A549 (cell line): ENCODE measurements at regions not wholly inside any gene's neighbourhood (a gene's known extent, or its start where the extent isn't known, plus 50 kb on each side); places are given as distances from the start of the nearest gene placed in this dataset.

ENCODE experiments used
- ATAC-seq, 2 experiments: fragments of 200-7000 bp in 1 of 2; fragments of >200 bp in 1 of 2; cut with Nextera tagmentation in 1 of 2; cut with Tn5 transposase in 1 of 2; 3 replicates each; pipeline versions ENCODE4 v1.8.0 to v1.9.1; 2018 to 2020; ENCODE audit warnings: mild to moderate bottlenecking in 1 of 2, moderate library complexity in 1 of 2
- CTCF ChIA-PET: fragments of 300-600 bp; sonication (Branson Sonifier 250); formaldehyde crosslinking; extraction: SDS; loops from one replicate; lab custom pipeline; 2021; ENCODE audit warnings: antibody characterized with exemption, inconsistent platforms; lab: Yijun Ruan, JAX
- POLR2A ChIA-PET: fragments of 350-600 bp; formaldehyde crosslinking; extraction: SDS; loops from one replicate; lab custom pipeline; 2021; ENCODE audit warnings: antibody characterized with exemption, inconsistent platforms; lab: Yijun Ruan, JAX
- DNase-seq, 2 experiments: peaks; one replicate each; pipeline versions ENCODE4 v3.0.0 to v3.0.0-alpha.2; 2011 to 2016; ENCODE audit warnings: low read depth in 1 of 2, low spot score in 1 of 2
- FAIRE-seq: peaks from 2 replicates; lab custom pipeline; 2011; peaks lifted over from hg19 to GRCh38; lab: Jason Lieb, UNC
- H3K27ac ChIP-seq, 2 experiments: fragments of >200 bp; sonication (Bioruptor Twin); formaldehyde crosslinking; 3 replicates each; pipeline ENCODE4 v1.5.1; 2016 to 2017
- H3K4me1 ChIP-seq: fragments of >200 bp; sonication (Bioruptor Twin); formaldehyde crosslinking; 3 replicates; pipeline ENCODE4 v1.6.1; 2016
- H3K4me2 ChIP-seq: fragments of >200 bp; sonication (Bioruptor Twin); formaldehyde crosslinking; 3 replicates; pipeline ENCODE4 v1.6.1; 2016
- H3K4me3 ChIP-seq: fragments of >200 bp; sonication (Bioruptor Twin); formaldehyde crosslinking; 3 replicates; pipeline ENCODE4 v1.5.1; 2016
- H3K9me3 ChIP-seq: fragments of >200 bp; sonication (Bioruptor Twin); formaldehyde crosslinking; 3 replicates; pipeline ENCODE4 v1.6.1; 2016
- BHLHE40 ChIP-seq: IDR thresholded peaks from 2 replicates; pipeline ENCODE4 v1.6.1; 2012; ENCODE audit warnings: low read depth, low read length, inconsistent platforms
- CBX2 ChIP-seq: fragments of 200-600 bp; sonication (generic); IDR thresholded peaks from 2 replicates; pipeline ENCODE4 v1.6.1; 2016; ENCODE audit warnings: low read depth, mild to moderate bottlenecking, borderline replicate concordance
- CBX8 ChIP-seq: fragments of 200-600 bp; sonication (generic); IDR thresholded peaks from 2 replicates; pipeline ENCODE4 v1.6.1; 2016
- EHF ChIP-seq: fragments of 250-450 bp; sonication (Bioruptor Pico); IDR thresholded peaks from 2 replicates; pipeline ENCODE4 v1.5.0; 2020; ENCODE audit warnings: mild to moderate bottlenecking
- EP300 ChIP-seq, 2 experiments: fragments of >200 bp; sonication (Bioruptor Twin); formaldehyde crosslinking; IDR thresholded peaks; 2 replicates in 1 of 2; 3 replicates in 1 of 2; pipeline ENCODE4 v1.6.1; 2016 to 2017
- ESRRA ChIP-seq: fragments of 150-350 bp; IDR thresholded peaks from 2 replicates; pipeline ENCODE4 v1.6.1; 2014; ENCODE audit warnings: mild to moderate bottlenecking, low read length, borderline replicate concordance
- FOSB ChIP-seq: fragments of 250-450 bp; sonication (Bioruptor Pico); IDR thresholded peaks from 2 replicates; pipeline ENCODE4 v1.5.0; 2020; ENCODE audit warnings: mild to moderate bottlenecking, moderate library complexity
- FOSL2 ChIP-seq, 2 experiments: fragments of 450-650 bp in 1 of 2; fragments of >200 bp in 1 of 2; sonication (Bioruptor Twin) in 1 of 2; formaldehyde crosslinking; IDR thresholded peaks; 2 replicates each; pipeline versions ENCODE4 v1.5.0 to v1.6.1; 2016 to 2020; ENCODE audit warnings: mild to moderate bottlenecking in 1 of 2, moderate library complexity in 1 of 2
- HDAC2 ChIP-seq: fragments of 200-600 bp; sonication (generic); IDR thresholded peaks from 2 replicates; pipeline ENCODE4 v1.6.1; 2016
- KDM5A ChIP-seq: fragments of 200-600 bp; sonication (generic); IDR thresholded peaks from 2 replicates; pipeline ENCODE4 v1.6.1; 2016; ENCODE audit warnings: antibody characterized with exemption, mild to moderate bottlenecking
- MAZ ChIP-seq: fragments of 150-350 bp; IDR thresholded peaks from 2 replicates; pipeline ENCODE4 v1.6.1; 2014; ENCODE audit warnings: antibody characterized with exemption, low read depth, low read length, borderline replicate concordance
- NFE2L2 ChIP-seq: fragments of 150-350 bp; conservative IDR thresholded peaks from 2 replicates; pipeline ENCODE4 v1.6.1; 2014; ENCODE audit warnings: low read length
- NR3C1 ChIP-seq: fragments of >200 bp; sonication (Bioruptor Twin); formaldehyde crosslinking; IDR thresholded peaks from 3 replicates; pipeline ENCODE4 v1.6.1; 2017
- SREBF2 ChIP-seq: fragments of 450-650 bp; IDR thresholded peaks from 2 replicates; pipeline ENCODE4 v1.6.1; 2014; ENCODE audit warnings: mild to moderate bottlenecking, moderate library complexity
- TFCP2L1 ChIP-seq: fragments of 250-450 bp; sonication (Bioruptor Pico); IDR thresholded peaks from 2 replicates; pipeline ENCODE4 v1.5.0; 2021; ENCODE audit warnings: mild to moderate bottlenecking
- ZNF302 ChIP-seq: fragments of 250-450 bp; sonication (Bioruptor Pico); IDR thresholded peaks from 2 replicates; pipeline ENCODE4 v1.9.0; 2021; ENCODE audit warnings: inconsistent platforms, mild to moderate bottlenecking, moderate library complexity
- WGBS: methylation state at CpG from one replicate; pipeline ENCODE4 v1.1.6; 2017; ENCODE audit errors: missing lambda C conversion rate; 5-methylcytosine and 5-hydroxymethylcytosine counted together
- TF ChIP-seq, protein P1 (sequence below): fragments of 250-450 bp; sonication (Bioruptor Pico); IDR thresholded peaks from 2 replicates; pipeline ENCODE4 v1.5.0; 2021; ENCODE audit warnings: mild to moderate bottlenecking, moderate library complexity, borderline replicate concordance
- TF ChIP-seq, protein P2 (sequence below): IDR thresholded peaks from 2 replicates; pipeline ENCODE4 v1.6.1; 2012
- TF ChIP-seq, protein P3 (sequence below): fragments of 450-650 bp; IDR thresholded peaks from 2 replicates; pipeline ENCODE4 v1.6.1; 2014; ENCODE audit warnings: antibody characterized with exemption
- TF ChIP-seq, protein P4 (sequence below): IDR thresholded peaks from 2 replicates; pipeline ENCODE4 v1.6.1; 2012; ENCODE audit warnings: low read depth, borderline replicate concordance
- TF ChIP-seq, protein P5 (sequence below): fragments of >200 bp; sonication (Bioruptor Twin); formaldehyde crosslinking; IDR thresholded peaks from 3 replicates; pipeline ENCODE4 v1.6.1; 2016

DNA sequence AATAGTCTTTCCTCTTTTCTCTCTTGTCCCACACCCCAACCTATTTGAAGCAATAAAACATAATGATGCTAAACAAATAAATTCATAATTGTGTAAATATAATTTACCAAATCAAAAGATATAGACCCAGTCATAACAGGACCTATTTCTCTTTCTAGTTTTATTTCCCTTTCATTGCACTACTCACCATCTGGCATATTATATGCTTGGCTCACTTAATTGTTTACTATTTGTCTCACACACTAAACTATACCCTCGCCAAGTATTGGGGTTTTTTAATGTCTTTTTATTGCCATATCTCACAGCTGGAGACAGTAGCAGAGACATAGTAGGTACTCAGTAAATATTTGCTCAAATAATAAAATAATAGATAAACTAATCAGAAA lies 597.5 kb upstream of the PCDH15 start:
- CTCF ChIA-PET = no interaction called here
- H3K4me1 ChIP-seq = no peaks in the 10 kb centered on the region
- H3K9me3 ChIP-seq = no peaks in the 10 kb centered on the region
- no peak for ATAC-seq
- no peak overlapping the region for H3K4me3 ChIP-seq
- TF ChIP-seq, protein P1, sequence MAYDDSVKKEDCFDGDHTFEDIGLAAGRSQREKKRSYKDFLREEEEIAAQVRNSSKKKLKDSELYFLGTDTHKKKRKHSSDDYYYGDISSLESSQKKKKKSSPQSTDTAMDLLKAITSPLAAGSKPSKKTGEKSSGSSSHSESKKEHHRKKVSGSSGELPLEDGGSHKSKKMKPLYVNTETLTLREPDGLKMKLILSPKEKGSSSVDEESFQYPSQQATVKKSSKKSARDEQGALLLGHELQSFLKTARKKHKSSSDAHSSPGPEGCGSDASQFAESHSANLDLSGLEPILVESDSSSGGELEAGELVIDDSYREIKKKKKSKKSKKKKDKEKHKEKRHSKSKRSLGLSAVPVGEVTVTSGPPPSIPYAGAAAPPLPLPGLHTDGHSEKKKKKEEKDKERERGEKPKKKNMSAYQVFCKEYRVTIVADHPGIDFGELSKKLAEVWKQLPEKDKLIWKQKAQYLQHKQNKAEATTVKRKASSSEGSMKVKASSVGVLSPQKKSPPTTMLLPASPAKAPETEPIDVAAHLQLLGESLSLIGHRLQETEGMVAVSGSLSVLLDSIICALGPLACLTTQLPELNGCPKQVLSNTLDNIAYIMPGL = no peak
- TF ChIP-seq, protein P2, sequence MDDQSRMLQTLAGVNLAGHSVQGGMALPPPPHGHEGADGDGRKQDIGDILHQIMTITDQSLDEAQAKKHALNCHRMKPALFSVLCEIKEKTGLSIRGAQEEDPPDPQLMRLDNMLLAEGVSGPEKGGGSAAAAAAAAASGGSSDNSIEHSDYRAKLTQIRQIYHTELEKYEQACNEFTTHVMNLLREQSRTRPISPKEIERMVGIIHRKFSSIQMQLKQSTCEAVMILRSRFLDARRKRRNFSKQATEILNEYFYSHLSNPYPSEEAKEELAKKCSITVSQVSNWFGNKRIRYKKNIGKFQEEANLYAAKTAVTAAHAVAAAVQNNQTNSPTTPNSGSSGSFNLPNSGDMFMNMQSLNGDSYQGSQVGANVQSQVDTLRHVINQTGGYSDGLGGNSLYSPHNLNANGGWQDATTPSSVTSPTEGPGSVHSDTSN = no peak
- TF ChIP-seq ESRRA = no peak
- TF ChIP-seq EHF (CRISPR knock-in tag) = no peak
- 3% methylated on average over 1 of the region's 1 CpG for WGBS
- POLR2A ChIA-PET = no interaction called here
- H3K27ac ChIP-seq = no peak overlapping the region
- H3K4me2 ChIP-seq = no peak overlapping the region
- FAIRE-seq = no peak
- DNase-seq = no peak

DNA sequence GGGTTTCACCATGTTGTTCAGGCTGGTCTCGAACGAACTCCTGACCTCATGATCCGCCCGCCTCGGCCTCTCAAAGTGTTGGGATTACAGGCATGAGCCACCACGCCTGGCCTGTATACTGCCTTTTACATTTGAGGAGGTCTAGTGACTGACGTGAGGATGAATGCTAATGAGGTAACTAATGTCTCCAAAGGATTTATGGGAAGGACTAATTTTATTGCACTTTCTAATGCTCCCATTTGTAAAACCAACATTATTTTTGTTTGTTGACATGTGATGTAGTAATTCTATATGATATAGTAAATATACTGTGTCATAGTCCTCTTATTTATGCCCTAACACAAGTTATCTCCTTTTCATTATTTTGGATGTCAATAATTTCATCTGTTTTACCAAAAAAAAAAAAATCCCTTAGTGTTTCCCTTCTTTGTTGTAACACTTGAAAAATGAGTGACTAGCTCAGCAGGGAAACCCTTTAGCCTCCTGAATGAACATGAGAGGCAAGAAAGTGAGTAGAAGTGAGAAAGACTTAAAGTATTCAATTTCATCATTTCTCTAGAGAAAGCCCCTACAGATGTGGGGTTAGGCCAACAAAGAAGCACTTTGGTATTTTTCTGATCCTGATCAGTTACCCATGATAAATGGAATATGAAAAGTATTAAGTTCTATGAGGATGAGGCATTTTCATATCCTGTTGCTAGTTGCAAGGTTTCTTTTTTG lies 596.9 kb upstream of the PCDH15 start:
- no peak overlapping the region for H3K4me2 ChIP-seq
- no peaks in the 10 kb centered on the region for H3K9me3 ChIP-seq
- ATAC-seq = no peak
- POLR2A ChIA-PET = no interaction called here
- DNase-seq = no peak
- no peak for TF ChIP-seq BHLHE40
- TF ChIP-seq, protein P3, sequence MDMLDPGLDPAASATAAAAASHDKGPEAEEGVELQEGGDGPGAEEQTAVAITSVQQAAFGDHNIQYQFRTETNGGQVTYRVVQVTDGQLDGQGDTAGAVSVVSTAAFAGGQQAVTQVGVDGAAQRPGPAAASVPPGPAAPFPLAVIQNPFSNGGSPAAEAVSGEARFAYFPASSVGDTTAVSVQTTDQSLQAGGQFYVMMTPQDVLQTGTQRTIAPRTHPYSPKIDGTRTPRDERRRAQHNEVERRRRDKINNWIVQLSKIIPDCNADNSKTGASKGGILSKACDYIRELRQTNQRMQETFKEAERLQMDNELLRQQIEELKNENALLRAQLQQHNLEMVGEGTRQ = no peak
- TF ChIP-seq NFE2L2 = no peak
- TF ChIP-seq HDAC2 = no peak
- no peak for TF ChIP-seq FOSL2 (IDR thresholded peaks at IDR 0.05)
- TF ChIP-seq FOSL2 (CRISPR knock-in tag; IDR thresholded peaks at IDR 0.05) = no peak
- no peak for TF ChIP-seq KDM5A
- no peak for TF ChIP-seq TFCP2L1 (CRISPR knock-in tag)
- TF ChIP-seq, all 56 proteins: peak for 0
- CTCF ChIA-PET = no interaction called here
- WGBS = 16% methylated on average over 7 of the region's 7 CpGs
- no peak for FAIRE-seq
- Histone ChIP-seq H3K4me1 (no peaks in the 10 kb centered on the region), H3K27ac (no peak overlapping the region), H3K4me3 (no peak overlapping the region)

DNA sequence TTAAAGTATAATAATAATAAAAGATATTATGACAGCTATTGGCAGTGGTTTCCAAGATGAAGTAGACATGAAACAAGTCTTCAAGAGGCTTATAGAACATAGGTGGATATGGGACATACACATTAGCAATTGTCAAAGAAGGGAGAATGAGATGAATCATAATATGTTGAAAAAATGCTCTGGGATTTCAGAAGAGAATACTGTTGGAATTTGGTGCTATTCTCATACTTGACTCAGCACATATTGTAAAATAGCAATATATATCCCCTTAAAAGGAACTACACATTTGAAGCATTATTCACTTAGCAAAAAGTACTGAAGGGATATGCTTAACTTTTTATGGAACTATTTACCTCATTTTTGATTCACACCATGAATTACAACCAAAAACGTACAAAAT lies 577.2 kb upstream of the PCDH15 start:
- Histone ChIP-seq H3K4me2 (no peak overlapping the region), H3K4me3 (no peak overlapping the region), H3K9me3 (no peaks in the 10 kb centered on the region), H3K27ac (no peak overlapping the region), H3K4me1 (no peaks in the 10 kb centered on the region)
- no peak for DNase-seq
- ChIA-PET CTCF (no interaction called here), POLR2A (no interaction called here)
- no peak for ATAC-seq
- TF ChIP-seq MAZ (no peak), CBX8 (no peak)
- TF ChIP-seq, protein P2 = no peak
- WGBS = 0% methylated on average over 1 of the region's 1 CpG
- no peak for FAIRE-seq

DNA sequence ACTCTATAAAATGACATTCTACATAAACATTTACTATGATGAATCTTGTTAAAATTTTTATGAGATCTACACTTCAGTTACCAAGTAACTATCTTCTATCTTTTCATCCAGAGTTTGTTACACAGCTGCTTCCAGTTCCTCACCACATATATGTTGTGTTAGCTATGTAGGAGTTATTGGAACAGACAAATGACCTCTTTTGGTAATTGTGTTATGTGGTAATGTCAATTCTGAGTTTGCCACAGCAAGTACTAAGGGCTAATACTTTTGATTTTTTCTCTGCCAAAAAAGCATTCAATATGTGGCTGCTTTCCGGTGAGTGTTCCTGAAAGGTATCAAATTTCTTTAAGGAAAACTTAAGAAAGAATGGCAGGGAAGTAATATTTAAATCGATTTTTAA lies 573.9 kb upstream of the PCDH15 start:
- no peak for FAIRE-seq
- Histone ChIP-seq H3K4me2 (no peak overlapping the region), H3K9me3 (no peaks in the 10 kb centered on the region), H3K4me3 (no peak overlapping the region), H3K27ac (no peak overlapping the region), H3K4me1 (no peaks in the 10 kb centered on the region)
- 24% methylated on average over 2 of the region's 2 CpGs for WGBS
- POLR2A ChIA-PET = no interaction called here
- CTCF ChIA-PET = no interaction called here
- no peak for DNase-seq
- ATAC-seq = no peak
- TF ChIP-seq SREBF2 (no peak), NR3C1 (no peak), EP300 (IDR thresholded peaks at IDR 0.05) (no peak), CBX2 (no peak), BHLHE40 (no peak), MAZ (no peak), FOSB (CRISPR knock-in tag) (no peak), ZNF302 (CRISPR knock-in tag) (no peak)
- TF ChIP-seq, protein P4, sequence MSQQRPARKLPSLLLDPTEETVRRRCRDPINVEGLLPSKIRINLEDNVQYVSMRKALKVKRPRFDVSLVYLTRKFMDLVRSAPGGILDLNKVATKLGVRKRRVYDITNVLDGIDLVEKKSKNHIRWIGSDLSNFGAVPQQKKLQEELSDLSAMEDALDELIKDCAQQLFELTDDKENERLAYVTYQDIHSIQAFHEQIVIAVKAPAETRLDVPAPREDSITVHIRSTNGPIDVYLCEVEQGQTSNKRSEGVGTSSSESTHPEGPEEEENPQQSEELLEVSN = no peak
- TF ChIP-seq, protein P5, sequence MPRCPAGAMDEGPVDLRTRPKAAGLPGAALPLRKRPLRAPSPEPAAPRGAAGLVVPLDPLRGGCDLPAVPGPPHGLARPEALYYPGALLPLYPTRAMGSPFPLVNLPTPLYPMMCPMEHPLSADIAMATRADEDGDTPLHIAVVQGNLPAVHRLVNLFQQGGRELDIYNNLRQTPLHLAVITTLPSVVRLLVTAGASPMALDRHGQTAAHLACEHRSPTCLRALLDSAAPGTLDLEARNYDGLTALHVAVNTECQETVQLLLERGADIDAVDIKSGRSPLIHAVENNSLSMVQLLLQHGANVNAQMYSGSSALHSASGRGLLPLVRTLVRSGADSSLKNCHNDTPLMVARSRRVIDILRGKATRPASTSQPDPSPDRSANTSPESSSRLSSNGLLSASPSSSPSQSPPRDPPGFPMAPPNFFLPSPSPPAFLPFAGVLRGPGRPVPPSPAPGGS = no peak
